HepG2 (cell line): ENCODE measurements at regions not wholly inside any gene's neighbourhood (a gene's known extent, or its start where the extent isn't known, plus 50 kb on each side); places are given as distances from the start of the nearest gene placed in this dataset.

Source experiments
- CHCHD3 ChIP-seq: sonication (generic); formaldehyde crosslinking; IDR thresholded peaks from 2 replicates; pipeline ENCODE4 v1.8.0; 2022; ENCODE audit warnings: mild to moderate bottlenecking, missing genetic modification reagents, moderate library complexity
- DMTF1 ChIP-seq: sonication (generic); formaldehyde crosslinking; IDR thresholded peaks from 2 replicates; pipeline ENCODE4 v1.4.0; 2020; ENCODE audit warnings: mild to moderate bottlenecking, missing genetic modification reagents
- FOXP1 ChIP-seq, 2 experiments: fragments of 450-650 bp in 1 of 2; IDR thresholded peaks; 2 replicates each; pipeline ENCODE4 v1.6.1; 2017 to 2018; ENCODE audit warnings: antibody characterized with exemption in 1 of 2
- FUBP1 ChIP-seq: sonication (generic); formaldehyde crosslinking; IDR thresholded peaks from 2 replicates; pipeline ENCODE4 v1.5.1; 2020; ENCODE audit warnings: missing genetic modification reagents, mild to moderate bottlenecking, borderline replicate concordance
- GLMP ChIP-seq: sonication (generic); formaldehyde crosslinking; IDR thresholded peaks from 2 replicates; pipeline ENCODE4 v1.9.0; 2021; ENCODE audit warnings: missing genetic modification reagents, mild to moderate bottlenecking, borderline replicate concordance
- HNF1B ChIP-seq: sonication (generic); formaldehyde crosslinking; IDR thresholded peaks from 2 replicates; pipeline ENCODE4 v1.5.1; 2020; ENCODE audit warnings: mild to moderate bottlenecking, moderate library complexity, missing genetic modification reagents
- HNRNPLL ChIP-seq: fragments of 200-400 bp; formaldehyde crosslinking; IDR thresholded peaks from 2 replicates; pipeline ENCODE4 v1.6.1; 2017; ENCODE audit warnings: mild to moderate bottlenecking, low read depth, low read length; ENCODE audit not compliant: poor library complexity, severe bottlenecking
- HNRNPUL1 ChIP-seq: fragments of 200-400 bp; formaldehyde crosslinking; IDR thresholded peaks from 2 replicates; pipeline ENCODE4 v1.6.1; 2017; ENCODE audit warnings: low read depth, mild to moderate bottlenecking, low read length, moderate library complexity
- KLF9 ChIP-seq: IDR thresholded peaks from 2 replicates; pipeline ENCODE4 v1.6.1; 2016; ENCODE audit warnings: low read depth
- POLR2AphosphoS5 ChIP-seq: IDR thresholded peaks from 2 replicates; pipeline ENCODE4 v1.6.1; 2012; ENCODE audit warnings: low read depth, low read length
- REL ChIP-seq: sonication (generic); formaldehyde crosslinking; conservative IDR thresholded peaks from 2 replicates; pipeline ENCODE4 v1.8.0; 2022; ENCODE audit warnings: mild to moderate bottlenecking, missing genetic modification reagents, moderate library complexity
- TBL1XR1 ChIP-seq: fragments of 150-350 bp; IDR thresholded peaks from 2 replicates; pipeline ENCODE4 v1.6.1; 2014; ENCODE audit warnings: borderline replicate concordance, low read length; ENCODE audit not compliant: partially characterized antibody
- THRA ChIP-seq: sonication (generic); formaldehyde crosslinking; IDR thresholded peaks from 2 replicates; pipeline ENCODE4 v1.4.0; 2020; ENCODE audit warnings: missing genetic modification reagents, borderline replicate concordance
- ZBTB42 ChIP-seq: sonication (generic); formaldehyde crosslinking; IDR thresholded peaks from 2 replicates; pipeline ENCODE4 v1.5.0; 2020; ENCODE audit warnings: mild to moderate bottlenecking, missing genetic modification reagents
- ZFP36 ChIP-seq: fragments of 150-350 bp; IDR thresholded peaks from 2 replicates; pipeline ENCODE4 v1.6.1; 2018; ENCODE audit warnings: borderline replicate concordance, low read length, low read depth; ENCODE audit not compliant: partially characterized antibody
- ZNF138 ChIP-seq: sonication (generic); formaldehyde crosslinking; IDR thresholded peaks from 2 replicates; pipeline ENCODE4 v1.5.0; 2020; ENCODE audit warnings: mild to moderate bottlenecking, low read depth, missing genetic modification reagents
- ZNF570 ChIP-seq: sonication (generic); formaldehyde crosslinking; IDR thresholded peaks from 2 replicates; pipeline ENCODE4 v1.4.0; 2020; ENCODE audit warnings: mild to moderate bottlenecking, missing genetic modification reagents, borderline replicate concordance
- ZNF784 ChIP-seq: sonication (generic); formaldehyde crosslinking; IDR thresholded peaks from 2 replicates; pipeline ENCODE4 v1.5.1; 2020; ENCODE audit warnings: missing genetic modification reagents, mild to moderate bottlenecking, borderline replicate concordance
- ZNF841 ChIP-seq: sonication (generic); formaldehyde crosslinking; IDR thresholded peaks from 2 replicates; pipeline ENCODE4 v1.8.1; 2023; ENCODE audit warnings: missing genetic modification reagents, borderline replicate concordance

GRCh38 chr2:8571792-8572499 lies 109.9 kb upstream of the ID2 start (continued):
- TF ChIP-seq CHCHD3 (no peak), ZNF138 (CRISPR knock-in tag) (no peak), DMTF1 (CRISPR knock-in tag) (no peak), THRA (peak; percentile 30; the same call in 1 of the 2 replicates), HNRNPUL1 (no peak), ZFP36 (peak; percentile 98), HNRNPLL (peak; percentile 45), FOXP1 (IDR thresholded peaks at IDR 0.05) (no peak), FOXP1 (CRISPR knock-in tag; IDR thresholded peaks at IDR 0.05) (peak; percentile 54; the same call in 1 of the 2 replicates), POLR2AphosphoS5 (peak; percentile 37; the same call in 1 of the 2 replicates), HNF1B (peak; percentile 89), REL (CRISPR knock-in tag) (no peak), KLF9 (no peak), ZBTB42 (no peak), FUBP1 (CRISPR knock-in tag) (no peak), GLMP (no peak), TBL1XR1 (peak; percentile 75), ZNF784 (CRISPR knock-in tag) (peak; percentile 49; the same call in 1 of the 2 replicates), ZNF570 (no peak), ZNF841 (no peak)
